ENCODE measurements at regions not wholly inside any gene's neighbourhood (a gene's known extent, or its start where the extent isn't known, plus 50 kb on each side); places are given as distances from the start of the nearest gene placed in this dataset.
"Not testable (repeated sequence)": the region's sequence is repeated elsewhere in the genome, so short reads cannot be mapped to it uniquely, and the experiment has no call there.

GRCh38 chr5:110884005-110884404, 145.2 kb downstream of the SLC25A46 start:
- H3K4me3 ChIP-seq: no peak overlapping the region
- intact Hi-C loops (cut with DNase I): no loop called here
- no peaks in the 10 kb centered on the region for H3K36me3 ChIP-seq
- TF ChIP-seq, protein P1, sequence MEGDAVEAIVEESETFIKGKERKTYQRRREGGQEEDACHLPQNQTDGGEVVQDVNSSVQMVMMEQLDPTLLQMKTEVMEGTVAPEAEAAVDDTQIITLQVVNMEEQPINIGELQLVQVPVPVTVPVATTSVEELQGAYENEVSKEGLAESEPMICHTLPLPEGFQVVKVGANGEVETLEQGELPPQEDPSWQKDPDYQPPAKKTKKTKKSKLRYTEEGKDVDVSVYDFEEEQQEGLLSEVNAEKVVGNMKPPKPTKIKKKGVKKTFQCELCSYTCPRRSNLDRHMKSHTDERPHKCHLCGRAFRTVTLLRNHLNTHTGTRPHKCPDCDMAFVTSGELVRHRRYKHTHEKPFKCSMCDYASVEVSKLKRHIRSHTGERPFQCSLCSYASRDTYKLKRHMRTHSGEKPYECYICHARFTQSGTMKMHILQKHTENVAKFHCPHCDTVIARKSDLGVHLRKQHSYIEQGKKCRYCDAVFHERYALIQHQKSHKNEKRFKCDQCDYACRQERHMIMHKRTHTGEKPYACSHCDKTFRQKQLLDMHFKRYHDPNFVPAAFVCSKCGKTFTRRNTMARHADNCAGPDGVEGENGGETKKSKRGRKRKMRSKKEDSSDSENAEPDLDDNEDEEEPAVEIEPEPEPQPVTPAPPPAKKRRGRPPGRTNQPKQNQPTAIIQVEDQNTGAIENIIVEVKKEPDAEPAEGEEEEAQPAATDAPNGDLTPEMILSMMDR (IDR thresholded peaks at IDR 0.05): no peak
- TF ChIP-seq POLR2AphosphoS5 (IDR thresholded peaks at IDR 0.05): no peak
- no peak for TF ChIP-seq POLR2A (IDR thresholded peaks at IDR 0.05)
- H3K4me1 ChIP-seq (replicated peaks): no peaks in the 10 kb centered on the region
- no peaks in the 10 kb centered on the region for H3K9me3 ChIP-seq
- WGBS: 52% methylated on average over 2 of the region's 2 CpGs
- DNase-seq (ENCODE audit: low spot score): no peak
- no peaks in the 10 kb centered on the region for H3K27me3 ChIP-seq (replicated peaks; ENCODE audit: insufficient read depth)
- H3K27ac ChIP-seq: no peak overlapping the region

DNA sequence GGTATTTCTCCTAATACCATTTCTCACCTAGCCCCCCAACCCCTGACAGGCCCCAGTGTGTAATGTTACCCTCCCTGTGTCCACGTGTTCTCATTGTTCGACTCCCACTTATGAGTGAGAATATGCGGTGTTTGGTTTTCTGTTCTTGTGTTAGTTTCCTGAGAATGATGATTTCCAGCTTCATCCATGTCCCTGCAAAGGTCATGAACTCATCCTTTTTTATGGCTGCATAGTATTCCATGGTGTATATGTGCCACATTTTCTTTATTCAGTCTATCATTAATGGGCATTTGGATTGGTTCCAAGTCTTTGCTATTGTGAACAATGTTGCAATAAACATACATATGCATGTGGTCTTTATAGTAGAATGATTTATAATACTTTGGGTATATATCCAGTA, 148.4 kb downstream of the SLC25A46 start:
- H3K4me1 ChIP-seq (replicated peaks); H3K9me3 ChIP-seq; intact Hi-C loops (cut with DNase I); DNase-seq (ENCODE audit: low spot score); H3K27me3 ChIP-seq (replicated peaks; ENCODE audit: insufficient read depth); H3K36me3 ChIP-seq; H3K27ac ChIP-seq; H3K4me3 ChIP-seq: not testable (repeated sequence)
- 99% methylated on average over 3 of the region's 3 CpGs for WGBS

GRCh38 chr5:110893854-110894483, 155.2 kb downstream of the SLC25A46 start:
- H3K36me3 ChIP-seq; H3K27me3 ChIP-seq (replicated peaks; ENCODE audit: insufficient read depth); H3K9me3 ChIP-seq; DNase-seq (ENCODE audit: low spot score); intact Hi-C loops (cut with DNase I); H3K4me3 ChIP-seq; H3K4me1 ChIP-seq (replicated peaks); H3K27ac ChIP-seq: not testable (repeated sequence)
- 78% methylated on average over 35 of the region's 36 CpGs for WGBS

GRCh38 chr5:110894805-110895204, 156.0 kb downstream of the SLC25A46 start:
- Histone ChIP-seq H3K27ac (no peak overlapping the region), H3K4me1 (replicated peaks) (no peaks in the 10 kb centered on the region), H3K4me3 (no peak overlapping the region), H3K36me3 (no peaks in the 10 kb centered on the region), H3K27me3 (replicated peaks; ENCODE audit: insufficient read depth) (no peaks in the 10 kb centered on the region), H3K9me3 (no peaks in the 10 kb centered on the region)
- TF ChIP-seq POLR2AphosphoS5 (IDR thresholded peaks at IDR 0.05) (no peak), POLR2A (IDR thresholded peaks at IDR 0.05) (no peak)
- TF ChIP-seq, protein P1 (IDR thresholded peaks at IDR 0.05): no peak
- intact Hi-C loops (cut with DNase I): no loop called here
- no peak for DNase-seq (ENCODE audit: low spot score)
- 71% methylated on average over 8 of the region's 8 CpGs for WGBS

DNA sequence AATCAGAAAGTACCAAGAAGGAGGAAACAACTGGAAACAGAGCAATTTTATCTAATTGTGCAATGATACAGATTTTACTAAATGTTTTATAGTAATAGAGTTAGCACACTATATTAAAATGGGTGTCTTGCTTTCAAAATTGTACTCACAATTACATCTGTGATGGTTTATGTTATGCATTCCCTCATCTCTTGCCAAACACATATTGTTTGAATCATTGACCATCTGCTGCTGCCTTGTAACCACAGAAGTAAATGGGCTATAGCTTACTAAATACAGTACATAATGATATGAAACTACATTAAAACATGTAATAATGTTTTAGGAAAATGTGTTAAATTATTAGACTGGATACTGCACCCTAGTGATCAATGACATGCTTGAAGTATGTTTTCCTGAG, 158.1 kb downstream of the SLC25A46 start:
- intact Hi-C loops (cut with DNase I): no loop called here
- H3K27ac ChIP-seq: no peak overlapping the region
- no peaks in the 10 kb centered on the region for H3K9me3 ChIP-seq
- H3K4me3 ChIP-seq: no peak overlapping the region
- TF ChIP-seq POLR2A (IDR thresholded peaks at IDR 0.05) (no peak), POLR2AphosphoS5 (IDR thresholded peaks at IDR 0.05) (no peak)
- TF ChIP-seq, protein P1 (IDR thresholded peaks at IDR 0.05): no peak
- no peaks in the 10 kb centered on the region for H3K27me3 ChIP-seq (replicated peaks; ENCODE audit: insufficient read depth)
- DNase-seq (ENCODE audit: low spot score): no peak
- H3K36me3 ChIP-seq: no peaks in the 10 kb centered on the region
- no peaks in the 10 kb centered on the region for H3K4me1 ChIP-seq (replicated peaks)

GRCh38 chr5:110899566-110900412, 161.0 kb downstream of the SLC25A46 start:
- 78% methylated on average over 4 of the region's 4 CpGs for WGBS
- DNase-seq (ENCODE audit: low spot score): no peak
- no peak overlapping the region for H3K4me3 ChIP-seq
- intact Hi-C loops (cut with DNase I): no loop called here
- H3K27me3 ChIP-seq (replicated peaks; ENCODE audit: insufficient read depth): no peaks in the 10 kb centered on the region
- no peaks in the 10 kb centered on the region for H3K9me3 ChIP-seq
- H3K36me3 ChIP-seq: no peaks in the 10 kb centered on the region
- no peak overlapping the region for H3K27ac ChIP-seq
- no peaks in the 10 kb centered on the region for H3K4me1 ChIP-seq (replicated peaks)
- TF ChIP-seq POLR2A (IDR thresholded peaks at IDR 0.05) (no peak), POLR2AphosphoS5 (IDR thresholded peaks at IDR 0.05) (no peak)
- TF ChIP-seq, protein P1 (IDR thresholded peaks at IDR 0.05): no peak
